A549 (cell line): ENCODE measurements at regions not wholly inside any gene's neighbourhood (a gene's known extent, or its start where the extent isn't known, plus 50 kb on each side); places are given as distances from the start of the nearest gene placed in this dataset.

ENCODE experiments used
- ATAC-seq, 2 experiments: fragments of 200-7000 bp in 1 of 2; fragments of >200 bp in 1 of 2; cut with Nextera tagmentation in 1 of 2; cut with Tn5 transposase in 1 of 2; 3 replicates each; pipeline versions ENCODE4 v1.8.0 to v1.9.1; 2018 to 2020; ENCODE audit warnings: mild to moderate bottlenecking in 1 of 2, moderate library complexity in 1 of 2
- CTCF ChIA-PET: fragments of 300-600 bp; sonication (Branson Sonifier 250); formaldehyde crosslinking; extraction: SDS; loops from one replicate; lab custom pipeline; 2021; ENCODE audit warnings: antibody characterized with exemption, inconsistent platforms; lab: Yijun Ruan, JAX
- POLR2A ChIA-PET: fragments of 350-600 bp; formaldehyde crosslinking; extraction: SDS; loops from one replicate; lab custom pipeline; 2021; ENCODE audit warnings: antibody characterized with exemption, inconsistent platforms; lab: Yijun Ruan, JAX
- DNase-seq, 2 experiments: peaks; one replicate each; pipeline versions ENCODE4 v3.0.0 to v3.0.0-alpha.2; 2011 to 2016; ENCODE audit warnings: low read depth in 1 of 2, low spot score in 1 of 2
- FAIRE-seq: peaks from 2 replicates; lab custom pipeline; 2011; peaks lifted over from hg19 to GRCh38; lab: Jason Lieb, UNC
- H3K27ac ChIP-seq, 2 experiments: fragments of >200 bp; sonication (Bioruptor Twin); formaldehyde crosslinking; 3 replicates each; pipeline ENCODE4 v1.5.1; 2016 to 2017
- H3K4me1 ChIP-seq: fragments of >200 bp; sonication (Bioruptor Twin); formaldehyde crosslinking; 3 replicates; pipeline ENCODE4 v1.6.1; 2016
- H3K4me2 ChIP-seq: fragments of >200 bp; sonication (Bioruptor Twin); formaldehyde crosslinking; 3 replicates; pipeline ENCODE4 v1.6.1; 2016
- H3K4me3 ChIP-seq: fragments of >200 bp; sonication (Bioruptor Twin); formaldehyde crosslinking; 3 replicates; pipeline ENCODE4 v1.5.1; 2016
- H3K9me3 ChIP-seq: fragments of >200 bp; sonication (Bioruptor Twin); formaldehyde crosslinking; 3 replicates; pipeline ENCODE4 v1.6.1; 2016
- ATOH8 ChIP-seq: fragments of 250-450 bp; sonication (Bioruptor Pico); IDR thresholded peaks from 2 replicates; pipeline ENCODE4 v1.5.0; 2020; ENCODE audit warnings: low read depth, mild to moderate bottlenecking, moderate library complexity
- BHLHE40 ChIP-seq: IDR thresholded peaks from 2 replicates; pipeline ENCODE4 v1.6.1; 2012; ENCODE audit warnings: low read depth, low read length, inconsistent platforms
- CTCF ChIP-seq: fragments of >200 bp; sonication (Bioruptor Twin); formaldehyde crosslinking; IDR thresholded peaks from 3 replicates; pipeline ENCODE4 v1.5.1; 2016
- E2F6 ChIP-seq: IDR thresholded peaks from 2 replicates; pipeline ENCODE4 v1.6.1; 2012; ENCODE audit warnings: low read depth, borderline replicate concordance
- ELK1 ChIP-seq: fragments of 150-350 bp; IDR thresholded peaks from 2 replicates; pipeline ENCODE4 v1.6.1; 2014; ENCODE audit warnings: low read depth, mild to moderate bottlenecking, low read length
- EP300 ChIP-seq, 2 experiments: fragments of >200 bp; sonication (Bioruptor Twin); formaldehyde crosslinking; IDR thresholded peaks; 2 replicates in 1 of 2; 3 replicates in 1 of 2; pipeline ENCODE4 v1.6.1; 2016 to 2017
- ESRRA ChIP-seq: fragments of 150-350 bp; IDR thresholded peaks from 2 replicates; pipeline ENCODE4 v1.6.1; 2014; ENCODE audit warnings: mild to moderate bottlenecking, low read length, borderline replicate concordance
- GATA3 ChIP-seq: IDR thresholded peaks from 2 replicates; pipeline ENCODE4 v1.6.1; 2012; ENCODE audit warnings: borderline replicate concordance
- HES2 ChIP-seq: fragments of >200 bp; sonication (Bioruptor Twin); formaldehyde crosslinking; IDR thresholded peaks from 2 replicates; pipeline ENCODE4 v1.6.1; 2016
- HOXB13 ChIP-seq: fragments of 250-450 bp; sonication (Bioruptor Pico); IDR thresholded peaks from 2 replicates; pipeline ENCODE4 v1.5.0; 2020; ENCODE audit warnings: low read depth, mild to moderate bottlenecking, moderate library complexity
- HOXB5 ChIP-seq: fragments of 250-450 bp; sonication (Bioruptor Pico); IDR thresholded peaks from 2 replicates; pipeline ENCODE4 v1.5.0; 2020; ENCODE audit warnings: mild to moderate bottlenecking, moderate library complexity
- JUNB ChIP-seq: fragments of >200 bp; sonication (Bioruptor Twin); formaldehyde crosslinking; IDR thresholded peaks from 2 replicates; pipeline ENCODE4 v1.6.1; 2016
- KDM1A ChIP-seq: fragments of 200-600 bp; sonication (generic); IDR thresholded peaks from 2 replicates; pipeline ENCODE4 v1.6.1; 2016; ENCODE audit warnings: low read depth, mild to moderate bottlenecking
- MAFK ChIP-seq: fragments of 450-650 bp; IDR thresholded peaks from 2 replicates; pipeline ENCODE4 v1.6.1; 2014; ENCODE audit not compliant: partially characterized antibody
- MAZ ChIP-seq: fragments of 150-350 bp; IDR thresholded peaks from 2 replicates; pipeline ENCODE4 v1.6.1; 2014; ENCODE audit warnings: antibody characterized with exemption, low read depth, low read length, borderline replicate concordance
- MYC ChIP-seq: IDR thresholded peaks from 2 replicates; pipeline ENCODE4 v1.6.1; 2012; ENCODE audit warnings: mild to moderate bottlenecking, inconsistent platforms, low read length, improper control_type of control experiment, borderline replicate concordance
- NR3C1 ChIP-seq: fragments of >200 bp; sonication (Bioruptor Twin); formaldehyde crosslinking; IDR thresholded peaks from 3 replicates; pipeline ENCODE4 v1.6.1; 2017
- POLR2A ChIP-seq: IDR thresholded peaks from 2 replicates; pipeline ENCODE4 v1.6.1; 2012; ENCODE audit warnings: mild to moderate bottlenecking, low read length
- POLR2AphosphoS2 ChIP-seq: conservative IDR thresholded peaks from 2 replicates; pipeline ENCODE4 v1.6.1; 2012; ENCODE audit warnings: low read length, improper control_type of control experiment, inconsistent platforms
- RAD21 ChIP-seq, 2 experiments: fragments of >200 bp in 1 of 2; sonication (Bioruptor Twin) in 1 of 2; formaldehyde crosslinking in 1 of 2; IDR thresholded peaks in 1 of 2; conservative IDR thresholded peaks in 1 of 2; 2 replicates in 1 of 2; 3 replicates in 1 of 2; pipeline ENCODE4 v1.6.1; 2012 to 2018; ENCODE audit warnings: inconsistent platforms in 1 of 2
- RCOR1 ChIP-seq: fragments of 150-350 bp; IDR thresholded peaks from 2 replicates; pipeline ENCODE4 v1.6.1; 2014; ENCODE audit warnings: antibody characterized with exemption, low read length, low read depth
- RNF2 ChIP-seq: fragments of 200-600 bp; sonication (generic); IDR thresholded peaks from 2 replicates; pipeline ENCODE4 v1.6.1; 2016; ENCODE audit warnings: low read depth, mild to moderate bottlenecking, antibody characterized with exemption, moderate library complexity, borderline replicate concordance
- TP53 ChIP-seq: fragments of 250-450 bp; sonication (Bioruptor Pico); IDR thresholded peaks from 2 replicates; pipeline ENCODE4 v1.5.0; 2021; ENCODE audit warnings: mild to moderate bottlenecking, moderate library complexity
- ZFP36 ChIP-seq: fragments of 450-650 bp; IDR thresholded peaks from 2 replicates; pipeline ENCODE4 v1.6.1; 2014; ENCODE audit warnings: borderline replicate concordance; ENCODE audit not compliant: partially characterized antibody
- ZSCAN20 ChIP-seq: fragments of 250-450 bp; sonication (Bioruptor Pico); IDR thresholded peaks from 2 replicates; pipeline ENCODE4 v1.8.0; 2022; ENCODE audit warnings: mild to moderate bottlenecking, moderate library complexity
- WGBS: methylation state at CpG from one replicate; pipeline ENCODE4 v1.1.6; 2017; ENCODE audit errors: missing lambda C conversion rate; 5-methylcytosine and 5-hydroxymethylcytosine counted together

- Histone ChIP-seq H3K27ac (no peak overlapping the region), H3K4me1 (no peaks in the 10 kb centered on the region), H3K4me3 (no peak overlapping the region), H3K4me2 (no peak overlapping the region), H3K9me3 (no peaks in the 10 kb centered on the region)
- ChIA-PET POLR2A (no interaction called here), CTCF (interaction anchor here (1.9 kb wide), 1 partner anchor 13 kb away, joined by 4 read pairs; no protein-coding TSS in a partner anchor)
- TF ChIP-seq E2F6 = no peak
- TF ChIP-seq EP300 (IDR thresholded peaks at IDR 0.05) = no peak
- TF ChIP-seq CTCF = no peak
- no peak for TF ChIP-seq MAFK
- no peak for TF ChIP-seq HOXB13 (CRISPR knock-in tag)
- no peak for TF ChIP-seq RAD21 (conservative IDR thresholded peaks at IDR 0.05 in 1 of 2, IDR thresholded peaks at IDR 0.05 in 1 of 2)
- no peak for TF ChIP-seq TP53 (CRISPR knock-in tag)
- TF ChIP-seq BHLHE40 = no peak
- no peak for TF ChIP-seq MYC
- TF ChIP-seq KDM1A = no peak
- TF ChIP-seq RCOR1 = no peak
- TF ChIP-seq RNF2 = no peak
- TF ChIP-seq GATA3 = no peak
- 2% methylated on average over 3 of the region's 3 CpGs for WGBS
- ATAC-seq (no peak), DNase-seq (no peak), FAIRE-seq (no peak)
Observed at GRCh38 chr10:128879030-128879429, 588.0 kb upstream of the MGMT start.

- CTCF ChIA-PET = interaction anchor here (1.9 kb wide), 1 partner anchor 14 kb away, joined by 4 read pairs; no protein-coding TSS in a partner anchor
- no peak for DNase-seq
- H3K4me3 ChIP-seq = no peak overlapping the region
- no peak for ATAC-seq
- TF ChIP-seq POLR2AphosphoS2 (no peak), HOXB5 (CRISPR knock-in tag) (no peak), ATOH8 (CRISPR knock-in tag) (no peak), MYC (no peak), NR3C1 (no peak), ELK1 (no peak), POLR2A (no peak), HOXB13 (CRISPR knock-in tag) (no peak), ZFP36 (no peak), ZSCAN20 (CRISPR knock-in tag) (no peak), BHLHE40 (no peak), ESRRA (no peak), MAFK (no peak), JUNB (no peak), MAZ (no peak), HES2 (no peak)
- TF ChIP-seq, all 56 proteins: peak for 0
- POLR2A ChIA-PET = no interaction called here
- Histone ChIP-seq H3K27ac (no peak overlapping the region), H3K9me3 (no peaks in the 10 kb centered on the region), H3K4me1 (no peaks in the 10 kb centered on the region), H3K4me2 (no peak overlapping the region)
- 0% methylated on average over 4 of the region's 4 CpGs for WGBS
- FAIRE-seq = no peak
Observed at GRCh38 chr10:128879441-128880140, 587.5 kb upstream of the MGMT start.
